ENCODE measurements at regions not wholly inside any gene's neighbourhood (a gene's known extent, or its start where the extent isn't known, plus 50 kb on each side); places are given as distances from the start of the nearest gene placed in this dataset.

DNA sequence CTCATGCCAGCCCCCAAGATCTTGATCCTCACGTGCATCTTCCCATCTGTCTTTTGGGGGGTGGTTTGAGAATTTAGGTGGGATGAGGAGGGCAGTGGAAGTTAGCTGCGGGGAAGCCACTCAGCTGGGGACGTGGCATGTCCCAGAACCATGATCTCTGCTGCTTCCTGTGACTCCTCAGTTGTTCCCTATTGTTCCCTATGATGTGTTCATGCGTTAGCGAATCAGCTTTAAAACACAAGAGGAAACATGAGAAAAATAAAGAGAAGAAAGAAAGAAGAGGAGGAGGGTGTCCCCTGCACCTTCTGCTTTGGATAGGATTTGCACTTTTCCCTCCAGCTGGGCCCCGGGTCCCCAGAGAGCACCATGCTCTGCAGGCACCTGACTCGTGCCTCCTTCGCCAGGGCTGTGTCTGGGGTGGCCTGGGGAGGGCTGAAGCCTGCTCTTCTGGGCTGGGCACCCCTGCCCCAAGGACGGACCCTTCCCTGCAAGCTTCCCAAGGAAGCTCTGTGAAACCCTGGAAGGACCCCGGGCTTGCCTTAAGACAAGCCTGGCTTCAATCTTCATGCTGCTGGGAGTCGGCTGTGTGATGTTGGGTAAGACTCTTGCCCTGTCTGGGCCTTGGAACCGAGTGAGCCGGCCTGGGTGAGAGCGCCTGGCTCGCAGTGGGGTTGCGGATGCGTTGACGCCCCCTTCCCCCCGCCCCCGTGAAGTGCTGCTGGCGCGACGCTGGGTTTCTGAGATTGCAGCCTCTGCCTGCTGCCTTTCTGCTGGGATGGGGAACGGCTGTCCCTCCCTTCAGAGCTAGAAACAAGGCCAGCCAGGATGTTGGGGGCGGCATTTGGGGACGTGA lies 62.8 kb upstream of the CIBAR2 start:
- TF ChIP-seq, protein P1, sequence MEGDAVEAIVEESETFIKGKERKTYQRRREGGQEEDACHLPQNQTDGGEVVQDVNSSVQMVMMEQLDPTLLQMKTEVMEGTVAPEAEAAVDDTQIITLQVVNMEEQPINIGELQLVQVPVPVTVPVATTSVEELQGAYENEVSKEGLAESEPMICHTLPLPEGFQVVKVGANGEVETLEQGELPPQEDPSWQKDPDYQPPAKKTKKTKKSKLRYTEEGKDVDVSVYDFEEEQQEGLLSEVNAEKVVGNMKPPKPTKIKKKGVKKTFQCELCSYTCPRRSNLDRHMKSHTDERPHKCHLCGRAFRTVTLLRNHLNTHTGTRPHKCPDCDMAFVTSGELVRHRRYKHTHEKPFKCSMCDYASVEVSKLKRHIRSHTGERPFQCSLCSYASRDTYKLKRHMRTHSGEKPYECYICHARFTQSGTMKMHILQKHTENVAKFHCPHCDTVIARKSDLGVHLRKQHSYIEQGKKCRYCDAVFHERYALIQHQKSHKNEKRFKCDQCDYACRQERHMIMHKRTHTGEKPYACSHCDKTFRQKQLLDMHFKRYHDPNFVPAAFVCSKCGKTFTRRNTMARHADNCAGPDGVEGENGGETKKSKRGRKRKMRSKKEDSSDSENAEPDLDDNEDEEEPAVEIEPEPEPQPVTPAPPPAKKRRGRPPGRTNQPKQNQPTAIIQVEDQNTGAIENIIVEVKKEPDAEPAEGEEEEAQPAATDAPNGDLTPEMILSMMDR (IDR thresholded peaks at IDR 0.05; ENCODE audit: borderline replicate concordance, insufficient read depth, low read depth, low read length) = no peak
- H3K4me3 ChIP-seq (ENCODE audit: low read depth, low read length) = no peak overlapping the region

DNA sequence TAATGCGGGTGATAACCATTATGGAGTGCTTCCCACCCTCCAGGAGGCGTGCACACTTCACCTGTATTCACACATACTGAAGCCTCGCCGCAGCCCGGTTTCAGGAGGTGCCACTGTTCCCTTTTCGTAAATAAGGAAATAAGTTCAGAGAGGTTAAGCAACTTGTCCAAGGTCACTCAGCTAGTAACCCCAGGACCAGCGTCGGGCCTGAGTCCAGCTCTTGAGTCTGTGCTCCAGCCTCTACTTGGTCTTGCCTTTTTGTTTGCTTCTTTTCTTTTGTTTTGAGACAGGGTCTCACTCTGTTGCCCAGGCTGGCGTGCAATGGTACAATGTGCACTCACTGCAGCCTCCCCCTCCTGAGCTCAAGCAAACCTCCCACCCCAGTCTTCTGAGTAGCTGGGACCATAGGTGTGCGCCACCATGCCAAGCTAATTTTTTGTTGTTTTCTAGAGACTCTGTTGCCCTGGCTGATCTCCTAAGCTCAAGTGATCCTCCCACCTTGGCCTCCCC lies 63.5 kb upstream of the CIBAR2 start:
- no peak overlapping the region for H3K4me3 ChIP-seq (ENCODE audit: low read depth, low read length)
- TF ChIP-seq, protein P1 (IDR thresholded peaks at IDR 0.05; ENCODE audit: borderline replicate concordance, insufficient read depth, low read depth, low read length) = no peak

DNA sequence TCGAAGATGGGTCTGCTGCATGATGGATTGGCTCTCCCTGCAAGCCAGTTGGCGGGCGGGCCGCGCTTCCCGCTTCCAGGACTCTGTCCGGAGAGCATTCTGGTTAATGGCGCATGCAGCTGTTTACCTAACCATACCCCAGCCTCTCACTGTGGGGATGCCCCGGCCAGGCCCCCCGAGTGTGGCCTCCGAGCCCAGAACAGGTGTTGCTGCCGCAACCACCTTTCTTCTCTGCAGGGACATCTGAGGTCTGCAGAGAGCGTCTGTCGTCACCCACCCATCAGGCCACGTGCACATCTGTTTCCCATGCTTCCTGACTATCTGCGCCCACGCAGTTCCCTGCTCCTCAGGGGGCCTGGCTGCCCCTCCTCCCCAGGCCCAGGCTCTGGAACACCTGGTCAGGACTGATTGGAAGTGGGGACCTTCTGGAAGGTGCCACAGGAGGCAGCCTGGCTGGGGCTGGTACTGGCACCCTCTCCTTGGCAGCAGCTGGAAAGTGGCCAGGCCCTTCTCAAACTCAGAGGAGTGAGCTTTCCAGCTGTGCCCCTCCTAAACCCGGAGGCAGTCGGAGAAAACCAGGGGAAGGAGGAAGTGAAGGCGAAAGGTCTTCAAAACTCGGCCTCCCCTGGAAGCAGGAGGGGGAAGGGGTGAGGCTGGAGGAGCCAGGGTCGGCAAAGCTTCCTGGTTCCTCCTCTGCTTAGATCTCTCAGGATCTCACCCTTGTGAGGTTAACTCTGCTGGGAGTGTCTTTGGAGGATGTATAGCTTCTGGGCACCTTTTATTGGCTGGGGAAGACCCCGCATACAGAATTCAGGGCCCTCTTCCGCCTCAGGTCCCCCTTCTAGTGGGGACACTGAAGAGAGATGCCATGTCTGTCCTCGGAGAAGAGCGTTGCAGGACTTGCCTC lies 64.5 kb upstream of the CIBAR2 start:
- no peak overlapping the region for H3K4me3 ChIP-seq (ENCODE audit: low read depth, low read length)
- TF ChIP-seq, protein P1 (IDR thresholded peaks at IDR 0.05; ENCODE audit: borderline replicate concordance, insufficient read depth, low read depth, low read length) = no peak

DNA sequence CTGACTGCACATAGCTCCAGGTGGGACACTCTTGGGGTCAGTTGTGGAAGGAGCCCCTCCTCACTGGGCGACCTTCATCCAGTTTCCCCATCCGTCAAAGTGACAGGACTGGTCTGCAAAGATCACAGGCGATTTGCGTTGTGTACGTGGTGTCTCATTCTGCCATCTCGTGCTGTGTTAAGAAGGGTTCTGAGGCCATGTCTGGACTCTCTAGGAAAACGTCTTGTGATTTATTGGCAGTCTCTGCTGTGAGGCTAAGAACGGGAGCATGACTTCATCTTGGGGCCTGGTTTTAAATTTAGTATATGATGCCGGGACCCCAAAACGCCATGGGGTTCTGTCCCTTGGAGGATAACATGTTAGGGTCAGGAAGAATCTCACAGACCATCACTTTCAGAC lies 65.2 kb upstream of the CIBAR2 start:
- TF ChIP-seq, protein P1 (IDR thresholded peaks at IDR 0.05; ENCODE audit: borderline replicate concordance, insufficient read depth, low read depth, low read length) = no peak
- H3K4me3 ChIP-seq (ENCODE audit: low read depth, low read length) = no peak overlapping the region

DNA sequence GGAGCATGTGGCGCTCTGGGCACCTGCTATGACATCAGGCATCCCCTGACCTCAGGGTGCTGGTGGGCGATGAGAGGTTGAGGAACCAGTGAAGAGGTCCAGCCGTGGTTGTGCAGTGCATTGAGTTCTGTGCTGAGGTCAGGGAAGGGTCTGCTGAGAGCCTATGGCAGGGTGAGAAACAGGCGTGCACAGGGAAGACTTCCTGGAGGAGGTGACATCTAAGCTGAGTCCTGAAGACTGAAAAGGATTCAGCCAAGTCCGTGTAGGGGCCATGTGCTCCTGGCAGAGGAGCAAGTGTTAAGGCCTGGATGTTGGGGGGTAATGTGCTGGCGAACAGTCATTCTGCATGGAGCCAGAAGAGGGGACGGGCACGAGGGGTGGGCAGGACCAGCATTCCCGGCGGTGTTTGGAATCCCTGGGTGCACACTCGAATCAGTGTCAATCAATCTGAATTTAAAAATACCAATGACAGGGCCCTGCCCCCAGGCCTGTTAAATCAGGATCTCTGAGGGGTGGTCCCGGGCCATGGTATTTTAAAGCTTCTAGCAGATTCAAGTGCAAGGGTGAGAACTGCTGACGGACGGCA lies 65.8 kb upstream of the CIBAR2 start:
- H3K4me3 ChIP-seq (ENCODE audit: low read depth, low read length) = no peak overlapping the region
- TF ChIP-seq, protein P1 (IDR thresholded peaks at IDR 0.05; ENCODE audit: borderline replicate concordance, insufficient read depth, low read depth, low read length) = no peak

DNA sequence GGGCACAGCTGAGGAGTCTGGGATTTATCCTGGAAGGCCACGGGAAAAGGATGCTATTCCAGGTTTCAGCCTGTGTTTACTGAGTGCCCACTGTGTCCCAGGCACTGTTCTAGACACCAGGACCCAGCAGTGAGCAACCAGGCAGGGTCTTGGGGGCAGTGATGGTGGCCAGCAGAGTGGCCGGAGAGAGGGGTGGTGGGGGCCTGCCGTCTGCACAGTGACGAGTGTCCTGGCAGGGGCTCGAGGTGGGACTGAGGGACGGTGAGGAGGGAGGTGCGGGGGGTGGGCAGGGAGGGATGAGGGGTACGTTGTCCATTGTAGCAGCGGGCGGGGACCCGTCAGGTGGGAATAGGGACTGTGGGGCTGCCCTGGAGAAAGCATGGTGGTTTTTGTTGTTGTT lies 66.3 kb upstream of the CIBAR2 start:
- H3K4me3 ChIP-seq (ENCODE audit: low read depth, low read length) = no peak overlapping the region
- TF ChIP-seq, protein P1 (IDR thresholded peaks at IDR 0.05; ENCODE audit: borderline replicate concordance, insufficient read depth, low read depth, low read length) = no peak

Measured in GM12875 (cell line).